ENCODE measurements at regions not wholly inside any gene's neighbourhood (a gene's known extent, or its start where the extent isn't known, plus 50 kb on each side); places are given as distances from the start of the nearest gene placed in this dataset.

DNA sequence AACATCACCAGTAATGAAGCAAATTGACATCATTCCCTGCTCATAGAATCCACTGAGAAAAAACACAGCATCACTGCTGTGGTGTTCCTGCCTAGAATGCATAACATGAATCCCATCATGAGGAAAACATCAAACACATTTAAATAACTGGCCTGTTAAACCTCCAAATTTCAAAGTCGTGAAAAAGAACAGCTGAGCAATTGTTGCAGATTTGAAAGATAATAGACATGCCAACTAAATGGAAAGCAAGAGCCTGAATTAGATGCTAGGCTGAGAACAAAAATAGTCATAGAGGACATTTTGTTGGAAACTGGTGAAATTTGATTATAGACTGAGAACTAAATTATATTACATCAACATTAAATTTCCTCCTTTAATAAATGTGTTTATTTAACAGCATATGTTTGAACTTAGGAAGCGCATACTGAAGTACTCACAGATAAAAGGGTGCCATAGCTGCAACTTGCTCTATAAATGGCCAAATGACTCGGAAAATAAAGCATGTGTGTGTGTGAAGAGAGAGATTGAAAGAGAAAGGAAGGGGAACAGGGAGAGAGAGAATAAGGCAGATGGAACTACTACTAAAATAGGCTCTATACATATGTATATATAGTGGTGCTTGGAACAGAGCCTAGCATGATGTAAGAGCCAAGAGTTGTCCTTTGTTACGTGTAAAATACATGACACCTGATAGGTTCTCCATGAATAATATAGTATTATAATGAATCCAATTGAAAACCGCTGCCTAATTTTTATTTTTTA, 305.0 kb upstream of the MON1B start:
- TF ChIP-seq CTCF (IDR thresholded peaks at IDR 0.05) (no peak), EP300 (IDR thresholded peaks at IDR 0.05) (no peak), POLR2A (IDR thresholded peaks at IDR 0.05) (no peak)
